Activated T-helper 2 cell treated with anti-CD3 and anti-CD28 coated beads, Interferon-gamma antibody, Interleukin-2, Interleukin-4, amounts not matched to agents 10 μg/mL and 5 μg/mL and 100 μg/mL, durations not matched to agents 14 hours and 24 hours and 36 hours (primary cell): ENCODE measurements at regions not wholly inside any gene's neighbourhood (a gene's known extent, or its start where the extent isn't known, plus 50 kb on each side); places are given as distances from the start of the nearest gene placed in this dataset.

Source experiments
- DNase-seq: peaks from one replicate; pipeline ENCODE4 v3.0.0; 2021; ENCODE audit warnings: low spot score
- H3K27ac Mint-ChIP-seq: one replicate; pipeline ENCODE4 v1.8.0; 2021; ENCODE audit warnings: mixed read lengths
- H3K27me3 Mint-ChIP-seq: one replicate; pipeline ENCODE4 v1.8.0; 2021; ENCODE audit warnings: low read depth, mixed read lengths
- H3K36me3 Mint-ChIP-seq: one replicate; pipeline ENCODE4 v1.8.0; 2021; ENCODE audit warnings: low read depth, mixed read lengths
- H3K4me1 Mint-ChIP-seq: one replicate; pipeline ENCODE4 v1.8.0; 2021; ENCODE audit warnings: low read depth, mixed read lengths
- H3K4me3 Mint-ChIP-seq: one replicate; pipeline ENCODE4 v1.8.0; 2021; ENCODE audit warnings: low read depth, mild to moderate bottlenecking, moderate library complexity, mixed read lengths
- H3K9me3 Mint-ChIP-seq: one replicate; pipeline ENCODE4 v1.8.0; 2021; ENCODE audit warnings: mixed read lengths
- intact Hi-C: fragments of 100-400 bp; cut with micrococcal nuclease; formaldehyde crosslinking; loops from one replicate; pipeline ENCODE4 v1.15.1; 2023

DNA sequence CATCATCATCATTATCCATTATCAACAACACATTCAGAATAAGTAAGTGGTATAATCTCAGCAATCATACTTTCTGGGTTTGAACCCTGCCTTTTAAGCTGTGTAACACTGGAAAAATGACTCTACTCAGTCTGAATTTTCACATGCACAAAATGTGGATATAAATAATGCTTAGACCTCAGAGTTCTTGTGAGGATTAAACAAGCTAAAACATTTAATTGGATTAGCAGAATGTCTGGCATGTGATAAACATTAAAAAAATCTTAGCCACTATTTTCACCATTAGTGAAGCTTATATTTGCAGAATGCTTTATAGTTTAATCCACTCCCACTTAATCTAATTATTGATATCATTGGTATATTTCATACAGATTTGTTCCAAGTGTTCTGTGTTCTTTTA, 412.3 kb downstream of the RFC3 start:
- no peak overlapping the region for H3K4me3 Mint-ChIP-seq
- no peaks in the 10 kb centered on the region for H3K4me1 Mint-ChIP-seq
- H3K36me3 Mint-ChIP-seq, result no peaks in the 10 kb centered on the region
- peaks cover 32% of the 10 kb centered on the region for H3K9me3 Mint-ChIP-seq
- no peak for DNase-seq
- no peaks in the 10 kb centered on the region for H3K27me3 Mint-ChIP-seq
- intact Hi-C loops, result no loop called here
- no peak overlapping the region for H3K27ac Mint-ChIP-seq

DNA sequence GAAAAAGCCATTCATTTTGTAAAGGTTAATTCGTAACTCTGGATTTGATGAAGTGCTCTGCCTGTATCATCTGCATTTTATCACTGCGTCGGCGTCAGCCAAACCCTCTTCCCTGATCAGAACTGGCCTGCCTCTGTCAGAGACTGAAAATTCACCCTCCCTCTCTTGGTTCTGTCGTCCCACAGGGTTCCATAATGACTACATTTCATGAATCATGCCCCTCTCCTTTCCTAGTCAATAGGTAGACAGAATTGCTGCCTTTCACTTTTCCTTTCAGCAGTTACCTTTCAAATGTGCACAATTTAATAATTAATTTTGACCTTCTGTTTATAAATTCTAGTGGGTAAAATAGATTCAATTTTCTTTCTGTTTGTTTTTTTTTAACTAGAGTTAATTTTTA, 423.4 kb downstream of the RFC3 start:
- Mint-ChIP-seq H3K4me3 (no peak overlapping the region), H3K4me1 (no peaks in the 10 kb centered on the region), H3K9me3 (peaks cover 13% of the 10 kb centered on the region), H3K27ac (no peak overlapping the region), H3K36me3 (no peaks in the 10 kb centered on the region), H3K27me3 (no peaks in the 10 kb centered on the region)
- DNase-seq, result no peak
- intact Hi-C loops, result no loop called here

DNA sequence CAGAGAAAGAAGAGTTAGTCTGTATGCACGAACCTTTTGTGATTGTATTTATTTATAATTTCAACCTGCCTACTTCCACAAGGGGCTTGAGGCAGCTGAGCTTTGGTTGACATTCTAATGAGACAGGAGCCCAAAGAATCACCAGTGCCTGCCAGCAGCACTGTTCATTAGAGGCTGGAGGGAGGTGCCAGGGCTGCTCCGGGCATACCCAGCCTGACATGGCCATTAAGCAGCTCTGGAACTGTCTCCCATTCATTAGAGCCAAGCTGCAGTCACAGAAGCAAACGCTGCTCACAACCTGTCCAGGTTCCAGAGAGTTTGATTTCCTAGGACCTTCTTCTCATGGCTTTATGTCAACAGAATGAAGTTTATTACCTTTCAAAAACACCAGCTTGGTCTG, 425.5 kb downstream of the RFC3 start:
- Mint-ChIP-seq H3K4me3 (no peak overlapping the region), H3K4me1 (no peaks in the 10 kb centered on the region), H3K27ac (no peak overlapping the region), H3K9me3 (peaks cover 9% of the 10 kb centered on the region), H3K27me3 (no peaks in the 10 kb centered on the region), H3K36me3 (no peaks in the 10 kb centered on the region)
- intact Hi-C loops, result no loop called here
- DNase-seq, result no peak

DNA sequence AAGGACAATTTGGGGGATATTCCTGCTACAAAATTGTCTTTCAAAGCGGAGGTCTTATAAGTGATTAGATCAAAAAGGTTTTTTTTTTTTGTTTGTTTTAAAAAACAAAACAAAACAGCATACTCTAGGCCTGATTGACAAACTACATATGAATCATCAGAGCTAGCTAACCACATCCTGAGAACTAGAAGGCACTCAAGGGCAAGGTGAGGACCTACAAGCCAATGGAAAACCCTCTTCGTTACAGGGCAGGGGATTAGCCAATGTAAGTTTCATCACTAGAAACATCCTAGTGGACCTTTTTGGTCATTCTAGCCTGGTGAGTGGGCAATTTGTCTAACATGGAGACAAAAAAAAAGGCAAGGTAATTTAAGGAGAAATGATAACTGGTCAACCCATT, 428.6 kb downstream of the RFC3 start:
- Mint-ChIP-seq H3K27ac (no peak overlapping the region), H3K27me3 (no peaks in the 10 kb centered on the region), H3K36me3 (no peaks in the 10 kb centered on the region), H3K9me3 (peaks cover 5% of the 10 kb centered on the region), H3K4me3 (no peak overlapping the region), H3K4me1 (no peaks in the 10 kb centered on the region)
- intact Hi-C loops, result no loop called here
- no peak for DNase-seq

DNA sequence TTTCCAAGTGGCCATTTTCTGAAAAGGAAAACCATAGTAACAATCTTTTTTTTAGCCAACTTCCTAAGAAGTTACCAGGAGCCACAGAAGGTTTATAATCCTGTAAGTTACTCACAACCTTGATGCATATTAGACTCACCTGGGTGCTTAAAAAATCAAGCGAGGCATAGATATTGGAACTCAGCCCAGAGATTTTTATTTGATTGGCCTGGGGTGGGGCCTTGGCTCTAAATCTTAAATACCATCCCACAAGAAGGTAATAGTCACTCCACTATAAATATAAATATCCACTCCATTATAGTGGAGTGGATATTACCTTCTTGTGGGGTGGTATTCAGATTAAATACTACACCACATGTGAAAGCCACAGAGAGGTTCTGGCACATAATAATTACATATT, 429.6 kb downstream of the RFC3 start:
- Mint-ChIP-seq H3K27me3 (no peaks in the 10 kb centered on the region), H3K9me3 (peaks cover 9% of the 10 kb centered on the region), H3K27ac (no peak overlapping the region), H3K4me1 (no peaks in the 10 kb centered on the region), H3K36me3 (no peaks in the 10 kb centered on the region), H3K4me3 (no peak overlapping the region)
- intact Hi-C loops, result no loop called here
- no peak for DNase-seq

DNA sequence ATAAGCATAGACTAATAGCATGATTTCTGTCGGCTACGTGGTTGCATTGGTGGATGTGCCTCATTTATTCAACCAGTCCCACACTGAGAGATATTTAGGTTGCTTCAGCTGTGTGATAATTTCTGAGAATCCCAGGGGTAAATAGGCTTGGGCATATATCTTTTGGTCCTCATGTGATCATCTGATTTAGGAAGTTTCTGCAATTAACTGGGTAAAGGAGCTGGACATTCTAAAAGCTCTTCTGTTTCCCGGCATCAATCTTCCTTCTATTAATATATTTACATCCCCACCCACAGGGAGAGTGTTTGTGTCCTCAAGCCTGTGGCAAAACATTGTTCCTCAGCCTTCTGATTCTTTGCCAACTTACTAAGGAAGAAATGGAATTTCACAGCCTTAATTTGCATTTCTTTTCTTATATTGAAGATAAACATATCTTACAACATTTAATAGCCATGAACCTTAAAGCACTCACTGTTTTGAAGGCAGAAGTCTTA, 431.6 kb downstream of the RFC3 start:
- DNase-seq, result no peak
- Mint-ChIP-seq H3K9me3 (peaks cover 12% of the 10 kb centered on the region), H3K4me3 (no peak overlapping the region), H3K4me1 (no peaks in the 10 kb centered on the region), H3K27ac (no peak overlapping the region), H3K36me3 (no peaks in the 10 kb centered on the region), H3K27me3 (no peaks in the 10 kb centered on the region)
- intact Hi-C loops, result no loop called here

DNA sequence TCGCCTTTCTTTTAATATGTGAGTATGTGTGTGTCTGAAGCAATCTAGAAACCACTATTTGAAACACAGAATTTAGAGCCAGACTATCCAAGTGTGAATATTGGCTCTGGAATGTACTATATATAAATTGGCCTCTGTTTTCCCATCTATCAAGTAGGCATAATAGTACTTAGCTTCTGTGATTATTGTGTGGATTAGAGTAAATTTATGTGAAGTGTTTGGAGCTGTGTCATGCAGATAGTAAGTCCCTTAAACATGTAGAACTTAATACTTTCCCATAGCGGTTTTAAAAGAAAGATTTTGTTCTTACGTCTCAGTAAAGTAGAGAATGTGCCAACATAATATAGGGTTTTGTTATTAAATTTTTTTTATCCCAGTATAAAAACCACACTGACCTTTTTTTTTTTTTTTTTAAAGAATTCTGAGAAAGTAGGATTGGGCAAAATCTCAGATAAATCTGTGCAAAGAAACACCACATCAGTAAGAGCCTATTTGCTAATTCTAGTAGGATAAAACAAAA, 432.3 kb downstream of the RFC3 start:
- no peaks in the 10 kb centered on the region for H3K27me3 Mint-ChIP-seq
- no peak for DNase-seq
- no peaks in the 10 kb centered on the region for H3K4me1 Mint-ChIP-seq
- intact Hi-C loops, result no loop called here
- H3K9me3 Mint-ChIP-seq, result peaks cover 10% of the 10 kb centered on the region
- H3K27ac Mint-ChIP-seq, result no peak overlapping the region
- no peak overlapping the region for H3K4me3 Mint-ChIP-seq
- no peaks in the 10 kb centered on the region for H3K36me3 Mint-ChIP-seq

DNA sequence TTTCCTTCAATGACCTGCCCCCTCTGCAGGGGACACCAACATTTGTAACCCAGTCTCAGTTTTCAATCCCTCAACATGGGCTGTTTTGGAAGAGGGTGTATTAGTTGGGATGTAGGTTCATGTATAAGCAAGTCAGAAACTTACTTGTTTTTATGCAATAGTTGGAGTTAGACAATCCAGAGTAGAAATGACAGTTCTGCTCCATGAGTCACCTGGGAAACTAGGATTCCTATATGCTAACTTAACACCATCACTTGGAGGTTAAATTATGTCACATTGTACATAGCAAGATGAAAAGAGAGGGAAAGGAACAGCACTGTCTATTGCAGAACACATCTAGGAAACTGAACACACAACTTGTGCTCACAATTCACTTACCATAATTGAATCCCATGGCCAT, 436.4 kb downstream of the RFC3 start:
- H3K4me3 Mint-ChIP-seq, result no peak overlapping the region
- no peaks in the 10 kb centered on the region for H3K27me3 Mint-ChIP-seq
- H3K36me3 Mint-ChIP-seq, result no peaks in the 10 kb centered on the region
- H3K9me3 Mint-ChIP-seq, result peaks cover 19% of the 10 kb centered on the region
- no peaks in the 10 kb centered on the region for H3K4me1 Mint-ChIP-seq
- no peak overlapping the region for H3K27ac Mint-ChIP-seq
- no peak for DNase-seq
- intact Hi-C loops, result no loop called here

DNA sequence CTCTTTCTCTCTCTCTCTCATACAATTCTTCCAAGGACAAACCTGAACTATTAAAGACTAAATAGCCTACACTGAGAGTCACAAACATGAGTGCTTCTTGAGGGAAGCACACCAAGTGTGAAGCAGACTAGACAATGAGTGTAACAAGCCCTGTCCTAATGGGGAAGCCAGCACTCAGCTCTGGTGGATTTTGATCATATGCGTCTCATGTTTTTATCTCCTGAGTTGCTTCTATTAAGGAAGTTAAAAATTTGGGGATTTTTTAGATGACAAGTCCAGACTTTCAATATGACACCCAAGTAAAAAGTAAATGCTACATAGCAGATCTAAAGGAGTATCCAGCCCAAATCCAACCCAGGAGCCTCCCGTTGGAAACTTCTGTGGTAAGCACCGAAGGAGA, 437.8 kb downstream of the RFC3 start:
- Mint-ChIP-seq H3K4me1 (no peaks in the 10 kb centered on the region), H3K27me3 (no peaks in the 10 kb centered on the region), H3K9me3 (peaks cover 19% of the 10 kb centered on the region), H3K27ac (no peak overlapping the region), H3K4me3 (no peak overlapping the region), H3K36me3 (no peaks in the 10 kb centered on the region)
- DNase-seq, result no peak
- intact Hi-C loops, result no loop called here

DNA sequence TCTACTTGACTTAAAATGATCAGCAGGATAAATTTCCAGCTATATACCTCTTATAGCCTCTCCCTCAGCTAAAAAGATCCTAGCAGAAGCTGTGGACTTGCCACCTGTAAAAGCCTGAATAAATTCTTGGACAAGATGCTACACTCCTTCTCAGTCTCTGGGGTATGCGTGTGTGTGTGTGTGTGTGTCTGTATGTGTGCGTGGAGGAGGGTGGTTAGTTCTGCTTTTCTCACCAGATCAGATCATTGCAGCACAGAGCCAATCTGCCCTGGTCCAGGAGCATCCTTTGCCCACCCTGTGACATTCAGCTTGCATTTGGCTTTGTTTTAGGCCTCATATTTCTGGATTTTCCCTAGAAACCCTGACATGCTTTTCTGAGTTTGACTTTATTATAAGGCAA, 438.3 kb downstream of the RFC3 start:
- no peak overlapping the region for H3K4me3 Mint-ChIP-seq
- no peaks in the 10 kb centered on the region for H3K36me3 Mint-ChIP-seq
- no peaks in the 10 kb centered on the region for H3K27me3 Mint-ChIP-seq
- peaks cover 19% of the 10 kb centered on the region for H3K9me3 Mint-ChIP-seq
- H3K4me1 Mint-ChIP-seq, result no peaks in the 10 kb centered on the region
- no peak for DNase-seq
- intact Hi-C loops, result no loop called here
- no peak overlapping the region for H3K27ac Mint-ChIP-seq

DNA sequence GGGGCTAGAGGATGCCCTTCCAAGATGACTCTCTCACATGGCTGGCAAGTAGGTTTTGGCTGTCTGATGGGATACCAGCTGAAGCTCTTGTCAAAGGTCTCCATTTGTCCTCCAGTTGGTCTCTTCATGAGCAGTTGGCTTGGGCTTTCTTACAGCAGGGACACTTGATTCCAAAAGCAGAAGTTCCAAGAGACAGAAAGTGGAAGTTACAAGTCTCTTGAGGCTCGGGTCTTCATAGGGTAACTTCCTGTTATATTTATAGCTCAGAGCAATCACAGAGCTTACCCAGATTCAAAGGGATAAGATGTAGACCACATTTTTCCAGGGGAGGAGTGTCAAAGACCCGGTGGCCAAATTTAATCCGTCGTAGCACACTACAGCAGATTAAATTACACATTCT, 440.0 kb downstream of the RFC3 start:
- no peaks in the 10 kb centered on the region for H3K4me1 Mint-ChIP-seq
- H3K27ac Mint-ChIP-seq, result no peak overlapping the region
- intact Hi-C loops, result no loop called here
- DNase-seq, result no peak
- H3K9me3 Mint-ChIP-seq, result peaks cover 14% of the 10 kb centered on the region
- no peak overlapping the region for H3K4me3 Mint-ChIP-seq
- H3K36me3 Mint-ChIP-seq, result no peaks in the 10 kb centered on the region
- no peaks in the 10 kb centered on the region for H3K27me3 Mint-ChIP-seq

DNA sequence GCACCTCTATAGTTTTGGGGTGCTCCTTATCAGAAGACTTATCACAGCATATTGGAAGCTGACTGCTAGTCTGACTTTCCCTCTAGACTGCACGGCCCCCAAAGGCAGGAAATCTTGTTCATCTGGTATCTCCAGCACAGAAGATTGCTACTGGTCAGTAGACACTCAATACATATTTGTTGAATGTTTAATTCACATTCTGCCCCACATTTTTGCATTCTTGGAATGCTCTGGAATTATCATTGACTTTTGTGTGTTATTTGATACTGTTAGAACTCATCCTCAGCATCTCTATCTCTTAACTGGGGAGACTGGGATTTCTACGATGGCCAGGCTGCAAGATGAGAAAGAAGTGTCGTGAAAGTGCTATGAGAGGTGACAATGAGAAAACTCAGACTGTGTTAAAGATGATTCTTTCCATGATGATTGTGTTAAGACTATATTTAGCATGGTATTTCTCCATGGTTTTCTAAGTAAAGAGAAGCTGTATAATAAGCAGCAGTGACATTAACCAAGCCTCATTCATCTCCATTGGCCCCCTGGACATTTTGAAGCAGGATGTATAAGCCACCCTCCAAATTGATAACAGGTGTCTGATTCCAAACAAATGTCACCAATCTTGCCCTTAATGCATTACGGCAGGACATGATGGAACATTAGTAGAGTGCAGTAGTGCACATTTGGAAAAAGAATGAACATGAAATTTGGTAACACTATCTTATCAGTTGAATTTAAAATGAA, 440.9 kb downstream of the RFC3 start:
- intact Hi-C loops, result no loop called here
- Mint-ChIP-seq H3K4me1 (no peaks in the 10 kb centered on the region), H3K27me3 (no peaks in the 10 kb centered on the region), H3K27ac (no peak overlapping the region), H3K4me3 (no peak overlapping the region), H3K36me3 (no peaks in the 10 kb centered on the region), H3K9me3 (peaks cover 9% of the 10 kb centered on the region)
- DNase-seq, result no peak

DNA sequence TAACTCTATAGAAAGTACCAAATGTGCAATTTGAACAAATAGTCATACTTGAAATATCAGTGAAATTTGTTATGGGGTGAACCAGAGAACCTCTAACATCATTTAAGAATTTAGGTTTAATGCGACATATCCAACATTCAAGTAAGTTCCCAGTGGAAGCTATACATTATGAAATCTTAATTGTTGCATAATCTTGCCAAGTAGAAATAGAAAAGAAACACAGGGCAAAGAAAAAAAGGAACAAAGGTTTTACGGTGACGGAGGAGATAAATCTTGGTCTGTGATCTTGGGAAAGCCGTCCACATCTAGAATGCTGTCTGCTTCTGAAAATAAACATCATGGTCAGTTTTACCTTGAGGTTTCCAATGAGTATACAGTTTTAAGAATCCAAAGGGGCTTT, 445.7 kb downstream of the RFC3 start:
- Mint-ChIP-seq H3K27me3 (no peaks in the 10 kb centered on the region), H3K36me3 (no peaks in the 10 kb centered on the region), H3K9me3 (peaks cover 3% of the 10 kb centered on the region), H3K4me1 (no peaks in the 10 kb centered on the region), H3K27ac (no peak overlapping the region), H3K4me3 (no peak overlapping the region)
- DNase-seq, result no peak
- intact Hi-C loops, result no loop called here
